GM18861 (cell line): ENCODE measurements at regions not wholly inside any gene's neighbourhood (a gene's known extent, or its start where the extent isn't known, plus 50 kb on each side); places are given as distances from the start of the nearest gene placed in this dataset.

Experiments used
- ATAC-seq: cut with Tn5 transposase; IDR thresholded peaks from one replicate; pipeline ENCODE4 v1.9.1; 2021; ENCODE audit not compliant: unreplicated experiment

DNA sequence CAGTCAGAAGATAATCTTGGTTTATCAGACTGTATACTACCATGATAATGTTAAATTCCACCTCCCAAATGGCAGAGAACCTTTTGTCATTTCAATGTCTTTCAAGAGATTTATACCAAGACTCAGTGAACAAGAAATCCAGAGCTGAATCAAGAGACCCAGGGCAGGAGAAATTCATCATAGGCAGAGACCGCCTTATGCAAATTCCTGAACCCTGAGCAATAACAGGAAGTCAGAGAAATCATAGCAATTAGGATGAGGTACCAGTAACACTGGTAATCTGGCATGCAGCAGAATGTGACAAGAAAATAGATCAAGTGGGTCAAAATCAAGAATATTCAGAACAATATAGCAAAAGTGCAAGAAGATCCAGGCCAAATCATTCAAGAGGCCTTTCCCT lies 412.4 kb upstream of the LRATD1 start:
- no peak for ATAC-seq

GRCh38 chr2:14221466-14221865 lies 411.1 kb upstream of the LRATD1 start:
- ATAC-seq: no peak

DNA sequence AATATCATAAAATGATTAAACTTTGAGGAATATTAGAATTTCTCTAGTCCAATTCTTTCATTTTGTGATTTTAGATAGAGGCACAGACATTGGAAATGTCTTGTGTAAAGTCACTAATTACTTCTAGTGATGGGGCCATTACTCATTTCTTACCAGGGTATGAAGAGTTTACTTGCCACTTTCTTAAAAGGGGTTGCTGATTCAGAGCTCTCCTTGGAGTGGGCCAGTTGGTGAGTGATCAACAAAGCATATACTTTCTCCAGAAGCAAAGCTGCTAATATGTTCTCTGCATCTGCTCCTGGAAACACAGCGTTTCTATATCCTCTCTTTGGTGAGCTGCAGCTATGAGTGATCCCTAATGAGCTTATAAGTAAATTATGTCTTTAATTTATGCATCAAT lies 408.9 kb upstream of the LRATD1 start:
- no peak for ATAC-seq

GRCh38 chr2:14231391-14231898 lies 401.1 kb upstream of the LRATD1 start:
- no peak for ATAC-seq

- no peak for ATAC-seq
Measured at GRCh38 chr2:14232217-14232616, 400.3 kb upstream of the LRATD1 start.

- ATAC-seq: no peak
Measured at GRCh38 chr2:14234911-14235310, 397.6 kb upstream of the LRATD1 start.

DNA sequence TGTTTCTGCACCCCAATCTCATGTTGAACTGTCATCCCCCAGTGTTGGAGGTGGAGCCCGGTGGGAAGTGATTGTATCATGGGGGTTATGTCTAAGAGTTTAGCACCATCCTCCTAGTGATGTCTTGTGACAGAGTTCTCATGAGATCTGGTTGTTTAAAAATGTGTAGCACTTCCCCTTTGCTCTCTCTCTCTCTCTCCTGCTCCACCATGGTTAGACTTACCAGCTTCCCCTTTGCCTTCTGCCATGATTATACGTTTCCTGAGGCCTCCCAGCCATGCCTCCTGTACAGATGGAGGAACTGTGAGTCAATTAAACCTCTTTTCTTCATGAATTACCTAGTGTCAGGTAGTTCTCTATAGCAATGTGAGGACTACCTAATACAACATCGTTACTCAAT lies 396.9 kb upstream of the LRATD1 start:
- no peak for ATAC-seq

DNA sequence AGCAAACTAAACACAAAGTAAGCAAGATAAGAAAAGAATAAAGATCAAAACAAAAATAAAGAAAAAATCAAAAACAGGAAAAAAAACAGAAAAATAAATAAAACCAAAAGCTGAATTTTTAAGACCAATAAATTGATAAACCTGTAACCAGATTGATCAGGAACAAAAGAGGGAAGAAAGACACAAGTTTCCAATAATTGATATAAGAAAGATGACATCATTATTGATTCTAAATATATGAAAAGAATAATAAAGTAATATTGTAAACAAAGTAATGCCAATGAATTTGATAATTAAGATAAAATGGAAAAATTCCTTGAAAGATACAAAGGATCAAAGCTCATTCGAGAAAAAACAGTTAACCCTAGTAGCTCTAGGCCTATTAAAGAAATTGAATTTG lies 394.6 kb upstream of the LRATD1 start:
- no peak for ATAC-seq

DNA sequence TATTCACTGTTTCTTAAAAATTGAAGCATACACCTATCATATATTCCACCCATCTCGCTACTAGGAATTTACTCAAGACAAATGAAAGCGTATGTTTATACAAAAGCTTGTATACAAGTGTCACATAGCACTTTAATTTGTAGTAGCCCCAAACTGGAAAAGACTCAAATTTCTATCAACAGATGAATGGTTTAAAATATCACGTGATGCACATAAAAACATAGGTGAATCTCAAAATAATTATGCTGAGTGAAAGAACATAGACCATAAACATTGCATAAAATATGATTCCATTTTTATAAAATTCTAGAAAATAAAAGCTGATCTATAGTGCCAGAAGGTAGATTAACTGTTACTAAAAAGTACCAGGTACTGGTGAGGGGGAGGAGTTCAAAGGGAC lies 392.9 kb upstream of the LRATD1 start:
- no peak for ATAC-seq

DNA sequence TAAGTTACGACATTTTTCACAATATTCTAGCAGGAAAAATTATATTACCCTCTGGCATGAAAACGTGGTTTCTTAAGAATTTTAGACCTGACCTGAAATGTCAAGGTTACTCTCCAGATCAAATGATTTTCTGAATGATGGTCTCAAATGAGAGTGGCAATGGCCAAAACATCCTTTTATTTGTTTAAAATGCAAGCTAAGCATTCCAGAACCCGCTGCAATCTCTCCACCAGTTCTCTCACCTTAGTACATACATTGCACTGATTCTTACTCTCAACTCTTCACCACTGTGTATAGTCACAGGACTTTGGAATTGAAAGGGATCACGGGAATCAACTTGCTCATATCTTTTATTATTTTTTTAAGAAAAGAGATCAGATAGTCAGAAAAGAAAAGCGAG lies 391.6 kb upstream of the LRATD1 start:
- ATAC-seq: no peak

GRCh38 chr2:14245901-14246300 lies 386.6 kb upstream of the LRATD1 start:
- no peak for ATAC-seq

DNA sequence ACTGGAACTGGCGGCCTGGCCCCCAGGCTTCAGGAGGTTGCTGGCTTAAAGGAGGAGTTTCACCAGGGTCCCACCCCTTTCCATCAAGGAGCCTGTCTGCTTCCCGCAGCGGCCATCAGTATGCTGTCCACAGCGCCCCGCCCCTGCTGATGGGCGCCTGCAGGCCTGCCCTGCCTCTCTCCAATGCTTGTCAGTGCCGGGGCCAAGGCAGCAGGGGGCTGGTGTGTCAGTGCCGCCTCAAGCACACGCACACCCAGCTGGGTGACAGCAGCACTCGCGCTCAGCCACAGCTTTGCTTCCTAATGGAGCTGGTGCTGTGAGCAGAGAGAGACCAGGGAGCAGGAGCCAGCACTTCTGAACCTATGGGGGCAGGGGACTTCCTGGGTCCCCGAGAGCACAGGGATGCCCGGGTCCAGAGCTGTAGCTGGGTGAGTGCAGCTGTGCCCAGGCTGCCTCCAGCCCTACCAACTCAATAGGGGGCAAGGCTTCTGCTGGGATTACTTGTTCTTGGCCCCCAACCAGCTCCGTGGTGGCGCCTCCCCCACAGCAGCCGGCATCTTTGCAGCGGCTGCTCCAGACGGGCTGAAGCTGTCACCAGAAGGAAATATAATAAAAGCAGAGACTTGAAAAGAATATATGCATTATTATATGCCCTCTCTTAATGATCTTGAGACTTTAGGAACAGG lies 377.2 kb upstream of the LRATD1 start:
- ATAC-seq: no peak

DNA sequence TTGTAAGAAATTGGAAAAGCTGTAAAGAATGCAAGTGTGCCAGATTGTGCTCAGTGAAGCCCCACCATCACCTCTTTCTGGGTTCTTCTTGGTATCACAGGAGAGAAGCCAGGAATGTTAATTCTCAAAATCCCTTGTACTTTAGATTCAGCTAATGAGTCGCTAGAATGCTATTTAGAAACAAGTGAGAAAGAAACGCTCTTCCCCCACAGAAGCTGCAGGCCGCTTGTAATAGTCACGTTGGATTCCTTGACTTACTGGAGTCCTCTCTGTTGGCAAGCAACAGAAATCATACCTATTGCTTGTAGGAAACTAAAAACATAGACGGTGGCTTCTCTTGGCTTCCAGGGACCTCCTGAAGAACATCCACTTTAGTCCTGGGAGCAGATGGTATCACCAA lies 375.6 kb upstream of the LRATD1 start:
- no peak for ATAC-seq

DNA sequence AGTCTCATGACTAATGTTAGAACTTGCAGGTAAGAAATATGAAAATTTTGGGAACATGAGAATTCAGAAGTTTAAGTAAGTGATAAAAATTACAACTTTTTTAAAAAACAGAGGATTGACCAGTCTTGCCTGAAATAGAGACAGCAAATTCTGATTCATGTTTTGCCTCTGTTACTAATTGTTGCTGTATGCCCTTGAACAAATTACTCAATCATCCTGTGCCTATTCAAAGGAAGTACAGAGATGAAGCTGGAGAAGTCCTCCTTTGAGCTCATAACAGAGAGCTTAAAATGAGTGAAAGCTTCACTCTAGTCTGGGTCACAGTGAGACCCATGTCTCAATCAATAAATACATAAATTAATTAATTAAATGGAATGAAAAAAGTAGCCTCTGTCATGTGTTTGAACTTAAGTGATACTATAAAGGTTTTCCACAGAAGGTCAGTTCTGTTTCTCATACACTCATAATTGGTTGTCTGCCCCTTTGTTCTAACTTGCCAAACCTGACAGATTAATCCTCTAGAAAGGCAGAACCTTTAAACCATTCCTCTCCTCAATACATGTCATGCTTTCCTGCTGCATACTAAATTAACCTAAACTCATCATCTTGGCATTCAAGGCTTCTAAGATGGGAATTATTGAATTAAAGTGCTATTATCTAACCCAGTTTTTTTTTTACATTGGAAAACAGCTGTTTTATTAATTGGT lies 374.6 kb upstream of the LRATD1 start:
- no peak for ATAC-seq

GRCh38 chr2:14261771-14262170 lies 370.7 kb upstream of the LRATD1 start:
- no peak for ATAC-seq

DNA sequence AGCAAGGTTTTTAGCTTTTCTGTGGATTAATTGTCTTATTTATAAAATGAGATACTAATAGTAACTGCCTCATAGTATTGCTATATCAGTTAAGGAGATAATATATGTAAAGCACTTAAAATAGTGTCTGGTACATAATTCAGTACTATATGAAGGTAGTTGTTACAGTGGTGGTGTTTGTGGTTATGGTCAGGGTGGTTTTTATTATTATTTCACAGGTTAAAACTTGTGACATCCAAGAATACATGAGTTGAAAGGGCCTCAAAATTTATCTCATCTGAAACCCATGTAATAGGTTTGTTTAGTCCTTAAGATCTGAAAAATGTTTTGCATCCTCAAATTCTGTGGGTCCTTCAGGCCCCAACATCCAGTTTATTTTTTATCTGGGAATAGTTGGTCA lies 369.5 kb upstream of the LRATD1 start:
- no peak for ATAC-seq

DNA sequence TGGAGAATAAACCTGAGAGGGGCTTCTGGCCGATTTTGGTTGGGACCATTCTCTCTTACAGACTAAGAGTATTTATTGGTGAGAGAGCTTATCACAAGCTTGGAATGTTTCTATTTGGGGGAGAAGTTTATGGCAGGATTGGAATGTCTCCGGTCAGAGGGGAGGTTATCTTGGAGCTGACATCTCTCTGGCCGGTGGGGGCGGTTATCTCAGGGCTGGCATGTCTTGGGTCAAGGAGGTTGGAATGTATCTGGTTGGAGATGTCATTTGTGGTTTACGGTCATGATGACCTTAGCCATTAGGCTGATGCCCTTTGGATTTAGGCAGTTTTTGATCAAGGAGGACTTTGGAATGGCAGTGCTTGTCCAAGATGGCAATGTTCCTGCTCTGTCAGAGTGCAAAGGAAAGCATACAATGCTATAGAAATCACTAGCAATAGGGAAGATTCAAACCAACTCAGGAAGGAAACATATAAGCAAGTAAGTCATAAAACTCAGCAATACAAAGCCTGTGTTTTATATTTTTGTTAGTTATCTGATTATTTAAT lies 362.4 kb upstream of the LRATD1 start:
- no peak for ATAC-seq

DNA sequence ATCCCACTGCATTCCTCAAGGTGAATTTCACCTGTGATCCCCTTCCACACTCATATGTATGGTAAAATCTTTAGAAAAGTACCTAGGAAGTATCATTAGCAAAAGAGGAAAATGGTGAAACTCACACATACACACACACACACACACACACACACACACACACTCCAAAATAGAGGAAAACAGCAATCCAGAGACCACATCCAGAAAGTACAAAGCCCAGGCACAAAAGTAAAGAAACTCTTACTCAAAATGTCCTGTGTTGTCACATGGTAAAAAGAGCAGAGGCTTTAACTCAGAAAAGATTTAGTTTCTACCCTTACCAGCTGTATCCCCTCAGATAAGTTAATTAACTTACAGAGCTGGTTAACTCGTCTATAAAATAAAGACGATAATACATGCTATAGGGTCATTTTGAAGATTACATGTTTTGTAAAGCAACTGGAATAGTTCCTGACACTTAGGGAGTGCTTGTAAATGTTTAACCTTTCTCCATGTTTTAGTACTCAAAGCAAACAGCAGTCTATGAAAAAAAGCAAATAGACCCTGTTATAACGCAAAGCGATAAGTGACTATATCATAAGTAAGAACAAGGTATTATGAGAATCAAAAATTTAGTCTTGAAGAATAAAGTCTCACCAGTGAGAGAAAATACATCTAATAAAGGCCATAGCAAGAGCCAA lies 360.0 kb upstream of the LRATD1 start:
- no peak for ATAC-seq

- no peak for ATAC-seq
Measured at GRCh38 chr2:14273650-14274049, 358.9 kb upstream of the LRATD1 start.

DNA sequence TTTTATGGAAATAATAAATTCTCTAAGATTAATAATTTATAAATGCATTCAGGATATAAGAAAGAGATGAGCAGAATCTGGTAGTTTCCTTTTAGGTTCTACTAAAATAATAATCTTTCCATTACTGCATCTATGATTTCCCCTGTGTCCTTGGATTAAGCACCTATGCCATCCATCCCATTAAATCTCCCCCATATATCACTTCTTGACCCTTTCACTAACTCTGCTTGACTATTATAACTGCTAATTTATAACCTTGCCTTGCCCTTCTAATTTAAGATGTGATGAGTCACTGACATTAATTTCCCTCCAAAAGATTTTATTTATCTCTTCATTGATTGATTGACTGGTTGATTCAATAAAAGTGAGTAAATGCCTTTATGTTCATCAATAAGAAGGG lies 348.3 kb upstream of the LRATD1 start:
- ATAC-seq: no peak

GRCh38 chr2:14285812-14286211 lies 346.7 kb upstream of the LRATD1 start:
- ATAC-seq: no peak

DNA sequence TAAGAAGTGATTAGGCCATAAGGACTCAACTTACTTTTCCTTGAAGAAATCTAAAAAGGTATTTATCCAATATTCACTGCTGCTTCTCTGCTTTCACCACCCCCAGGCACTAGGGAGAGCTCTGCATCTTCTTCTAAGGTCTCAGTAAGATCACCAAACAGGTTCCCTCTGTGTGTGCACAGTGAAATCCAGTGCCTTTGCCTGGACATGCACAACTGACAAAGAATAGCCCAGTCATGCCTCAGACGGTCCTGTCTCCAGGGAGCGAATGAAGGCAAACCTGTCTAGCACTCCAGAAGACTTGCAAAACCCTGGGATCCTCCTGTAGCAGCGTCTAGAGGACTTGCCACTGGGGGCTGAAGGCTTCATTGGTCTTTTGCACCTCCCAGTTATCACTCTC lies 344.5 kb upstream of the LRATD1 start:
- no peak for ATAC-seq
